Transverse colon (tissue), 4 donors: ENCODE measurements at regions not wholly inside any gene's neighbourhood (a gene's known extent, or its start where the extent isn't known, plus 50 kb on each side); places are given as distances from the start of the nearest gene placed in this dataset.

Experiments
- DNase-seq: peaks from one replicate; pipeline ENCODE4 v3.0.0-alpha.2; 2019
- H3K27ac ChIP-seq, 4 donors: fragments of 200-600 bp; sonication (generic); 2 replicates each; pipeline ENCODE4 v1.5.1; 2016 to 2018; ENCODE audit warnings: inconsistent platforms in 4 of 4
- H3K27me3 ChIP-seq: fragments of 200-600 bp; sonication (generic); 2 replicates; pipeline ENCODE4 v1.5.1; 2017; ENCODE audit warnings: inconsistent platforms
- H3K36me3 ChIP-seq, 4 donors: fragments of 200-600 bp; sonication (generic); 2 replicates each; pipeline ENCODE4 v1.5.1; 2017 to 2019; ENCODE audit warnings: inconsistent platforms in 4 of 4
- H3K4me1 ChIP-seq, 4 donors: fragments of 200-600 bp; sonication (generic); 2 replicates each; pipeline ENCODE4 v1.5.1; 2017 to 2020; ENCODE audit warnings: inconsistent platforms in 4 of 4
- H3K4me3 ChIP-seq, 4 donors: fragments of 200-600 bp; sonication (generic); 1 replicate in 1 of 4; 2 replicates in 3 of 4; pipeline versions ENCODE4 v1.5.1 to v1.6.1; 2017 to 2019; ENCODE audit warnings: inconsistent platforms in 4 of 4
- H3K9me3 ChIP-seq, 2 donors: fragments of 200-600 bp; sonication (generic); 2 replicates each; pipeline ENCODE4 v1.5.1; 2017 to 2019; ENCODE audit warnings: inconsistent platforms in 2 of 2
- EP300 ChIP-seq: sonication (generic); formaldehyde crosslinking; IDR thresholded peaks from one replicate; pipeline ENCODE4 v1.6.1; 2017; ENCODE audit warnings: antibody characterized with exemption, low read depth
- POLR2A ChIP-seq: fragments of 450-650 bp; IDR thresholded peaks from one replicate; pipeline ENCODE4 v1.6.1; 2016; ENCODE audit warnings: antibody characterized with exemption, mild to moderate bottlenecking, moderate library complexity
- POLR2AphosphoS5 ChIP-seq, 3 donors: sonication (generic); formaldehyde crosslinking; IDR thresholded peaks; one replicate each; pipeline ENCODE4 v1.6.1; 2016; ENCODE audit warnings: antibody characterized with exemption in 3 of 3
- WGBS, 2 donors: methylation state at CpG; one replicate each; pipeline ENCODE4 v1.1.5; 2018; ENCODE audit warnings: low coverage in 1 of 2; 5-methylcytosine and 5-hydroxymethylcytosine counted together
- in situ Hi-C, 4 donors: fragments of 200-750 bp; cut with MboI; loops; one replicate each; pipeline versions ENCODE4 v1.15.0 to v1.15.1; 2017; ENCODE audit warnings: low sequenced_read_pairs in 3 of 4, low pct_ligation_motif_present in 1 of 4, low pct_unique_long_range_greater_than_20kb in 1 of 4
- intact Hi-C: fragments of 100-400 bp; cut with DNase I; formaldehyde crosslinking; loops from one replicate; pipeline ENCODE4 v1.15.1; 2023; ENCODE audit warnings: low total_unique reads
- small RNA-seq, 4 donors: library from RNA; depleted of rRNA; stranded (forward); fragments of <200 nt; gene quantifications; one replicate each; pipeline ENCODE3, GENCODE V24; 2016
- TF ChIP-seq, protein P1 (sequence below), 5 experiments: fragments of 200-600 bp in 3 of 5; fragments of 450-650 bp in 2 of 5; sonication (generic) in 3 of 5; IDR thresholded peaks; 1 replicate in 2 of 5; 2 replicates in 3 of 5; pipeline ENCODE4 v1.5.1; 2016 to 2017; ENCODE audit warnings: antibody characterized with exemption in 5 of 5, inconsistent platforms in 3 of 5, mild to moderate bottlenecking in 2 of 5, moderate library complexity in 1 of 5

DNA sequence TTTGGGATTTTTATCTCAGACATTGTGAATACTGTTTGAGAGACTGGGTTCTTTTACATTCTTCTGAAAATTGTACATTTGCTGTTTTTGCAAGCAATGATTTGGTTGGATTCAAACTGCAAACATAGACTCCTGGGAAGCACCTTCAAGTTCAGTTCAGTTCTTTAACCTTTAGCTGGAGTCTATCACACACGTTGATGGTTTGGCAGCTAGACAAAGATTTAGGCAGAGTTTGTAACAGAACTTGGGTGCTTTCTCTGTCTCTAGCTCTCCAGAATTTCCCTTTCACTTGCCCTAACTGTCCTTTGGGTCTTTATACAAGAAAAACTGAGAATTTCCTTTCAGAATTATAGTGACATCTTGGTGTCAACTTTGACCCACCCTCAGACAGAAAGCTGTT is 556.6 kb downstream of the DIAPH3 start:
- TF ChIP-seq, protein P1, sequence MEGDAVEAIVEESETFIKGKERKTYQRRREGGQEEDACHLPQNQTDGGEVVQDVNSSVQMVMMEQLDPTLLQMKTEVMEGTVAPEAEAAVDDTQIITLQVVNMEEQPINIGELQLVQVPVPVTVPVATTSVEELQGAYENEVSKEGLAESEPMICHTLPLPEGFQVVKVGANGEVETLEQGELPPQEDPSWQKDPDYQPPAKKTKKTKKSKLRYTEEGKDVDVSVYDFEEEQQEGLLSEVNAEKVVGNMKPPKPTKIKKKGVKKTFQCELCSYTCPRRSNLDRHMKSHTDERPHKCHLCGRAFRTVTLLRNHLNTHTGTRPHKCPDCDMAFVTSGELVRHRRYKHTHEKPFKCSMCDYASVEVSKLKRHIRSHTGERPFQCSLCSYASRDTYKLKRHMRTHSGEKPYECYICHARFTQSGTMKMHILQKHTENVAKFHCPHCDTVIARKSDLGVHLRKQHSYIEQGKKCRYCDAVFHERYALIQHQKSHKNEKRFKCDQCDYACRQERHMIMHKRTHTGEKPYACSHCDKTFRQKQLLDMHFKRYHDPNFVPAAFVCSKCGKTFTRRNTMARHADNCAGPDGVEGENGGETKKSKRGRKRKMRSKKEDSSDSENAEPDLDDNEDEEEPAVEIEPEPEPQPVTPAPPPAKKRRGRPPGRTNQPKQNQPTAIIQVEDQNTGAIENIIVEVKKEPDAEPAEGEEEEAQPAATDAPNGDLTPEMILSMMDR (IDR thresholded peaks at IDR 0.05), result no peak
- TF ChIP-seq POLR2AphosphoS5 (IDR thresholded peaks at IDR 0.05), result no peak
- TF ChIP-seq POLR2A, result no peak
- no peak for TF ChIP-seq EP300

DNA sequence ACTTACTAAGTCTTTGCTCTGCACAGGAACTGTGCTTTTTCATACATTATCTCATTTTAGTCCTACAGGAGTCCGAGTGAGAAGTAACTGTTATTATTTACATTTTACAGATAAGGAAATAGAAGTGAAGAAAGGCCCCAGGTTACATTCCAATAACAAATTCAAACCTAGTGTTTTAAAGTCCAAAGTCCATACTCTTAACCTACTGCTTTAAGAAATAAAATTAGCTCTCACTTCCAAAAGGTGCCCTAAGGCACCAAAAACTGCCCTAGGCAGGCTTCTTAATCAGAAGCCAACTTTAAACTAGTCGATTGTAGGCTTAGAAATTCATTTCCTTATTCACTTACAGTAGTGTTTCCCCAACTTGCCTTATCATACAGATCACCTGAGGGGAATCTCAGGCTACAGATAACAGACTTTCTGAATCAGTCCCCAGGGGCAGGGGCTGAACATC is 555.9 kb downstream of the DIAPH3 start:
- no peaks in the 10 kb centered on the region for H3K27me3 ChIP-seq
- intact Hi-C loops, result no loop called here
- no peaks in the 10 kb centered on the region for H3K36me3 ChIP-seq
- H3K4me3 ChIP-seq, result no peak overlapping the region
- TF ChIP-seq, protein P1 (IDR thresholded peaks at IDR 0.05), result no peak
- TF ChIP-seq POLR2AphosphoS5 (IDR thresholded peaks at IDR 0.05) (no peak), POLR2A (no peak), EP300 (no peak)
- no peak for DNase-seq
- in situ Hi-C loops, result no loop called here
- WGBS, 2 donors, result 17 to 40% methylated on average over 1 to 2 of the region's 2 CpGs
- peaks cover 0 to 7% (median 0%) of the 10 kb centered on the region in 4 donors for H3K4me1 ChIP-seq
- no peaks in the 10 kb centered on the region for H3K9me3 ChIP-seq
- H3K27ac ChIP-seq, result no peak overlapping the region

More for the DNA sequence above, 556.6 kb downstream of the DIAPH3 start:
- no peaks in the 10 kb centered on the region for H3K36me3 ChIP-seq
- intact Hi-C loops (no loop called here), in situ Hi-C loops (no loop called here)
- no peaks in the 10 kb centered on the region for H3K9me3 ChIP-seq
- no peak overlapping the region for H3K27ac ChIP-seq
- no peaks in the 10 kb centered on the region for H3K27me3 ChIP-seq
- DNase-seq, result no peak
- WGBS, 2 donors, result 21 to 50% methylated on average over 1 of the region's 1 CpG
- H3K4me1 ChIP-seq, result peaks cover 0 to 7% (median 0%) of the 10 kb centered on the region in 4 donors
- no peak overlapping the region for H3K4me3 ChIP-seq

DNA sequence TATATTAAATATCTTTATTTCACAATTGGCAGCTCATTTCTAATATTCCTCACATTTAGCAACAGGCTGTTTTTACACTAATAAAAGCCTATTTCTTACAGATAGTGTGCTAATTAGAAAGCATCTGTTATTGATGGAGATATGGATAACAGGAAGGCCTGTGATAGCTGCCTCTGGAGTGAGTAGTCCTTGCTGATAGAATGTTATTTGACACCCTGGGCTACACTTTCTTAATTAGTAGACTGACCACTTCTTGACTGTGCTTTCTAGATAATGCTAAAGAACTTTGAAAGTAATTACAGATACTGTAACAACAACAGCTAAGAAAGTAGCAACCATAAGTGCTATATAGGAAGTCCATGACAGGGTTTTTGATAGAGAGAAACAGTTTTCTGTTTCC is 554.3 kb downstream of the DIAPH3 start:
- intact Hi-C loops (no loop called here), in situ Hi-C loops (no loop called here)
- DNase-seq, result no peak
- Histone ChIP-seq H3K9me3 (no peaks in the 10 kb centered on the region), H3K4me3 (no peak overlapping the region), H3K27ac (no peak overlapping the region), H3K36me3 (no peaks in the 10 kb centered on the region), H3K27me3 (no peaks in the 10 kb centered on the region), H3K4me1 (peaks cover 0 to 7% (median 0%) of the 10 kb centered on the region in 4 donors)
- TF ChIP-seq POLR2A (no peak), POLR2AphosphoS5 (IDR thresholded peaks at IDR 0.05) (no peak), EP300 (no peak)
- TF ChIP-seq, protein P1 (IDR thresholded peaks at IDR 0.05), result no peak

Small RNA genes in the stretch of these regions (small RNA-seq; reads per million reads assigned to genes)
- 0 reads per million in 4 donors for gene AL161423.1
- gene HMGN2P39, result 0 reads per million in 4 donors
- 0 reads per million in 4 donors for gene RNA5SP30
- gene RNU7-88P, result 0 reads per million in 4 donors
- 0 reads per million in 4 donors for gene RNY4P29
